ENCODE measurements at regions not wholly inside any gene's neighbourhood (a gene's known extent, or its start where the extent isn't known, plus 50 kb on each side); places are given as distances from the start of the nearest gene placed in this dataset.
"Not testable (repeated sequence)": the region's sequence is repeated elsewhere in the genome, so short reads cannot be mapped to it uniquely, and the experiment has no call there.

- not testable (repeated sequence) for DNase-seq
Measured at GRCh38 chr22:16090991-16091390, 401.2 kb downstream of the POTEH start.

GRCh38 chr22:16105121-16105520, 415.3 kb downstream of the POTEH start:
- not testable (repeated sequence) for DNase-seq

- DNase-seq, result not testable (repeated sequence)
Measured at GRCh38 chr22:16131456-16131855, 441.6 kb downstream of the POTEH start.

- DNase-seq, result no peak
Measured at GRCh38 chr22:16131918-16132317, 442.1 kb downstream of the POTEH start.

GRCh38 chr22:16132598-16132997, 442.8 kb downstream of the POTEH start:
- DNase-seq, result not testable (repeated sequence)

- DNase-seq, result not testable (repeated sequence)
Measured at GRCh38 chr22:16146101-16146500, 446.5 kb downstream of the CCT8L2 start.

GRCh38 chr22:16146916-16147315, 445.7 kb downstream of the CCT8L2 start:
- peak; percentile 18 for DNase-seq

GRCh38 chr22:16177287-16177686, 415.3 kb downstream of the CCT8L2 start:
- DNase-seq, result not testable (repeated sequence)

GRCh38 chr22:16183864-16184263, 408.7 kb downstream of the CCT8L2 start:
- not testable (repeated sequence) for DNase-seq
